ENCODE measurements at regions not wholly inside any gene's neighbourhood (a gene's known extent, or its start where the extent isn't known, plus 50 kb on each side); places are given as distances from the start of the nearest gene placed in this dataset.

- TF ChIP-seq ZNF24 (tag by site-specific recombination; IDR thresholded peaks at IDR 0.05): no peak
- TF ChIP-seq SALL2 (tag by site-specific recombination; IDR thresholded peaks at IDR 0.05; ENCODE audit: borderline replicate concordance): no peak
- TF ChIP-seq, protein P1, sequence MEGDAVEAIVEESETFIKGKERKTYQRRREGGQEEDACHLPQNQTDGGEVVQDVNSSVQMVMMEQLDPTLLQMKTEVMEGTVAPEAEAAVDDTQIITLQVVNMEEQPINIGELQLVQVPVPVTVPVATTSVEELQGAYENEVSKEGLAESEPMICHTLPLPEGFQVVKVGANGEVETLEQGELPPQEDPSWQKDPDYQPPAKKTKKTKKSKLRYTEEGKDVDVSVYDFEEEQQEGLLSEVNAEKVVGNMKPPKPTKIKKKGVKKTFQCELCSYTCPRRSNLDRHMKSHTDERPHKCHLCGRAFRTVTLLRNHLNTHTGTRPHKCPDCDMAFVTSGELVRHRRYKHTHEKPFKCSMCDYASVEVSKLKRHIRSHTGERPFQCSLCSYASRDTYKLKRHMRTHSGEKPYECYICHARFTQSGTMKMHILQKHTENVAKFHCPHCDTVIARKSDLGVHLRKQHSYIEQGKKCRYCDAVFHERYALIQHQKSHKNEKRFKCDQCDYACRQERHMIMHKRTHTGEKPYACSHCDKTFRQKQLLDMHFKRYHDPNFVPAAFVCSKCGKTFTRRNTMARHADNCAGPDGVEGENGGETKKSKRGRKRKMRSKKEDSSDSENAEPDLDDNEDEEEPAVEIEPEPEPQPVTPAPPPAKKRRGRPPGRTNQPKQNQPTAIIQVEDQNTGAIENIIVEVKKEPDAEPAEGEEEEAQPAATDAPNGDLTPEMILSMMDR (tag by site-specific recombination; IDR thresholded peaks at IDR 0.05): no peak
- no peak for TF ChIP-seq ZBTB1 (tag by site-specific recombination; IDR thresholded peaks at IDR 0.05)
- TF ChIP-seq ATF2 (tag by site-specific recombination; IDR thresholded peaks at IDR 0.05; ENCODE audit: low read depth): no peak
- TF ChIP-seq, protein P2, sequence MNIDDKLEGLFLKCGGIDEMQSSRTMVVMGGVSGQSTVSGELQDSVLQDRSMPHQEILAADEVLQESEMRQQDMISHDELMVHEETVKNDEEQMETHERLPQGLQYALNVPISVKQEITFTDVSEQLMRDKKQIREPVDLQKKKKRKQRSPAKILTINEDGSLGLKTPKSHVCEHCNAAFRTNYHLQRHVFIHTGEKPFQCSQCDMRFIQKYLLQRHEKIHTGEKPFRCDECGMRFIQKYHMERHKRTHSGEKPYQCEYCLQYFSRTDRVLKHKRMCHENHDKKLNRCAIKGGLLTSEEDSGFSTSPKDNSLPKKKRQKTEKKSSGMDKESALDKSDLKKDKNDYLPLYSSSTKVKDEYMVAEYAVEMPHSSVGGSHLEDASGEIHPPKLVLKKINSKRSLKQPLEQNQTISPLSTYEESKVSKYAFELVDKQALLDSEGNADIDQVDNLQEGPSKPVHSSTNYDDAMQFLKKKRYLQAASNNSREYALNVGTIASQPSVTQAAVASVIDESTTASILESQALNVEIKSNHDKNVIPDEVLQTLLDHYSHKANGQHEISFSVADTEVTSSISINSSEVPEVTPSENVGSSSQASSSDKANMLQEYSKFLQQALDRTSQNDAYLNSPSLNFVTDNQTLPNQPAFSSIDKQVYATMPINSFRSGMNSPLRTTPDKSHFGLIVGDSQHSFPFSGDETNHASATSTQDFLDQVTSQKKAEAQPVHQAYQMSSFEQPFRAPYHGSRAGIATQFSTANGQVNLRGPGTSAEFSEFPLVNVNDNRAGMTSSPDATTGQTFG (tag by site-specific recombination; IDR thresholded peaks at IDR 0.05; ENCODE audit: borderline replicate concordance): no peak
- no peak for TF ChIP-seq ZNF768 (tag by site-specific recombination; IDR thresholded peaks at IDR 0.05)
- no peak for TF ChIP-seq ZNF37A (tag by site-specific recombination; IDR thresholded peaks at IDR 0.05)
- no peak for TF ChIP-seq HOXD13 (CRISPR knock-in tag; IDR thresholded peaks at IDR 0.05; ENCODE audit: borderline replicate concordance)
These were observed 162.1 kb upstream of the USP15 start for GRCh38 chr12:62098132-62098531.

Measured in HEK293 (cell line).